Eye (tissue), 1 donor: ENCODE measurements at regions not wholly inside any gene's neighbourhood (a gene's known extent, or its start where the extent isn't known, plus 50 kb on each side); places are given as distances from the start of the nearest gene placed in this dataset.

Experiments
- DNase-seq: peaks from one replicate; pipeline ENCODE4 v3.0.0-alpha.2; 2015

DNA sequence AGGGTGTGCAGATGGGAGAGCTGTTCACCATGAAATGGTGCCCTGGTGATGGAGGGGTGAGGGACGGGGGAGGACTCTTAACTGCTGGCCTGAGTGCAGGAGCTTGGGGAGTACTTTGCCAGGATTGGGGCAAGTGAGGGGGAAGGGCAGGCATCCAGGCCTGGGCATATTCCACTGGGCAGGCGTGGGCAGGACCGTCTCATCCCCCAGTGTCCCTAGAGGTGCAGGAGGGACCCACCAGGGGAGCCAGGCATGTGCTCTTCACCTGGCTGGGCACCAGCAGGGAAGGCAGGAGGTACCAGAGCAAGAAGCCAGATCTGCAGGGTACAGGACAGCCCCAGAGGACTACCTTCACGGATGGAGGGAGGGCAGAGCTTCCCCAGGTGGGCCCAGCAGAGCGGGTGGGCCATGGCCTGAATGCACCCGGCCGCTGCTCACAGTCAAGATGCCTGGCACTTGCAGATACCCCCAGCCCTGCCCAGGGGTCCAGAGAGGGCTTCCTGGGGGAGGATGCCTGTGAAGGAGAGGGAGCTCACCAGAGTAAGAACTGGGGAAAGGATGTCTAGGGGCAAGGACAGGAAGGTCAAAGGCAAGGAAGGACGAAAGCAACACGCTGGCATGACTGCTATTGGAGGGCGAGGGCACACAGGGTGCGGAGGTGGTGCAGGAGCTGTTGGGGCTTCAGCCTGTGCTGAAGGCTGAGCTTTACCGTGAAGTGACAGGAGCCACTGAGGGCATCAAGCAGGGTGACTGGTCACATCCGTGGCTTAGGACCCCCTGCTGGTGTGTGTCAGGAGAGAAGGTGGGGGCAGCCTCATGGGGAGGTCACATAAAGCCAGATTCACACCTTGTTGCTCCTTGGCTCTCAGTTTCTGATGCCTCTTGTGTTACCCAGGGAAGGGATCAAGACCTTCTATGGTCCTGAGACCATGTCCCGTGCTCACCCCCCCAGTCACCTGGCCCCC, 68.2 kb upstream of the NKX1-1 start:
- DNase-seq, result no peak

- no peak for DNase-seq
These were observed 67.5 kb upstream of the NKX1-1 start for GRCh38 chr4:1473718-1474117.

DNA sequence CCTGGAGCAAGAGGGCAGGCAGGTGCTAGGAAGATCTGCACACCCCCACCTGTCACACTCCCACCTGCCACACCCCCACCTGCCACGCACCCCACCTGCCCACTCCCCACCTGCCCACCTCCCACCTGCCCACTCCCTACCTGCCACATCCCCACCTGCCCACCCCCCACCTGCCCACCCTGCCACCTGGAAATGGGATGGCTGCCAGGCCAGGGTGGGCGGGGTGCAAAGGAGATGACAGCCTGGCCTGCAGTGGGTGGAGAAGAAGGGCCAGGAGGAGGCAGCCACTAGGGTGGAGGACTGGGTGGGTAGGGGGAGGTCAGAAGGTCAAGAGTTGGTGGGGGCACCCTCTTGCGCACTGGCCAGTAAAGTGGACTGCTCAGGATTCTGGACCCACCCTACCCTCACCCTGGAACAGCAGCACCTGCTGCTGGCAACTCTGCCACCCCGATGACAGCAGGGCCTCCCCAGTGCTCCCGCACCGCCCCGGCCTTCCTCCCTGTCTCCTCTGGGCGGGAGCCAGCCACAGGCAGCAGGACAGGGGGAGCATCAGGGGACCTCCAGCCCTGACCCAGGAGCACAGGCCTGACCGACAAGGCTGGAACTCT, 66.8 kb upstream of the NKX1-1 start:
- no peak for DNase-seq

GRCh38 chr4:1472148-1472797, 66.0 kb upstream of the NKX1-1 start:
- peak; percentile 30 for DNase-seq

- DNase-seq, result peak; percentile 18
These were observed 65.4 kb upstream of the NKX1-1 start for GRCh38 chr4:1471443-1472147.

DNA sequence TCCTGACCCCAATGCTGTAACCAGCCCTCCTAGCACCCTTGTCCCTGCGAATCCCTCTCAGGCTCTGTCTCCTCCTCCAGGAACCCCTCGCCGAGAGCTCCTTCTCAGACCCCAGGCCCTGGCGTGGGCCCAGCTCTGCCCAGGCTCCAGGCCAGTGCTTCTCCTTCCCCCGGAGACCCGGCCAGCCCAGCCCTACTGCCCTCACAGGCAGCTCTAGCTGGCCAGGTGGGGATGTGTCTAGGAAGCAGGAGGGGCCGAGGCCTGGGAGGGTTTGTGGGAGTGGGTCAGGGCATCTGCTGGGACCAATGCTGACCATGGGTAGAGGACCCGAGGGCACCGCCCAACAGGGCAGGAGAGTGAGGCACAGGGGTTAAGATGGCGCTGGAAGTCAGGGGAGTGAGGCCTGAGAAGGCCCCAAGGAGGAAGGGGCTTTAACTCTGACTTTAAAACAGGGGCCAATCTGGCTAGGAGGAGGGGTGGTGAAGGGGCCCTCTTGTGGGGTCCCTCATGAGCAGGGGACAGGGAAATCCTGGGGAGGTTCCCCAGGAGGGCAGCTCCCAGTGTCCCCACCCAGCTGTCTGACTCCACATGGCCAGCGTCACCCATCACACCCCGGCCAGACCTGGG, 64.7 kb upstream of the NKX1-1 start:
- DNase-seq, result no peak

GRCh38 chr4:1470393-1470670, 64.1 kb upstream of the NKX1-1 start:
- no peak for DNase-seq

GRCh38 chr4:1469607-1470392, 63.6 kb upstream of the NKX1-1 start:
- DNase-seq, result peak; percentile 37

DNA sequence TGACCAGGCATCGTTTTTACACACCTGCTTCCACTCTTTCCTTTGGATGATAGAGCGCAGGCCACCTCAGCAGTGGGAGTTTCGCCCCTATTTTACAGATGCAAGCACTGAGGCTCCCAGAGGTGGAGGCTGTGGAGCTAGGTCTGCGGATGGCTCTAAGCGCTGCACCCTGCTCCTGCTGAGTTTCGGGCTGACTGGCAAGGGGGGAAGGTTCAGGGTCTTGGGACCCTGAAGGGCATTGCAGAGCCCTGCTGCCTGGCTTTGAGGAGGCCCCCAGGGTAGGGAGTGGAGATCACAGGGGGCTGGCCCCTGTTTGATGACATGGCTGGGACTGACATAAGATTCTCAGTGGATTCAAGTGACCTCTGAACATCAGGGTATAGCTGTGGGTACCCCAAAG, 62.8 kb upstream of the NKX1-1 start:
- DNase-seq, result no peak

- no peak for DNase-seq
These were observed 61.6 kb upstream of the NKX1-1 start for GRCh38 chr4:1467581-1468458.

GRCh38 chr4:1466863-1467165, 60.6 kb upstream of the NKX1-1 start:
- DNase-seq, result peak; percentile 88

DNA sequence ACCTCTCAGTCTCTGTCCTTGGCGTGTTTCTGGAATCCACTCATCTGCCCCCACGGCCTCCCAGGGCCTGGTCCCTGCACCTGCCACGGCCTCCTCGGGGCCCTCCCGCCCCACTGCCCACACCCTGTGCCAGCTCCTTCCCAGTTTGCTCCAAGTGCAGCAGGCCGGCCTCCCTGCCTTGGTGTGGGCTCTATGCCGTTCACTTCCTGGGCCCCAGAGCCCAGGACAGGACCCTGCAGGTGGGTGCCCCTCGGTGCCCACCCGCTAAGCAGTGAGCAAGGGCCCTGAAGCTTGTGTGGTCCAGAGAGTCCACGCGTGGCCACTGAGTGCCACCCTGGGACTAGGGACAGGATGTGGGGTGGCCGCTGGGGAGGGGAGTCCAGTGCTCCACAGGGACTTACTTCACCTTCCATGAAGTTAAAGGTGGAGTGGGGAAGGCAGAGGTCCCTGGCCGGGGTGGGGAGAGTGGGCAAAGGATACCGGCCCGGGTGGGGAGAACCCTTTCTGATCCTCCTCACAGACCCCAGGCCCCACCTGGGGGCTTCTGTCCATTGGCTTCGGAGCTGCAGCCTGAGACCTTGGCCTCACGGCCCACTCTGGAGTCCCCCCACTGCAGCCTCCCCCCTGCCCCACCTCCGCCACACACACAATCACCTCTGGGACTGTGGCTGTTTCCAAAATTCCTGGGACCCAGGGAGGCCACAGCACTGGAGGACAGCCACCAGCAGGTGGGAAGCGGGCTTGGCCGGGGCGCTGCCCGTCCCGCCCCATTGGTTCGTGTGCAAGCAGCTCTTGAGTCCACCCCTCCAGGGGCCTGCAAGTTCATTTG, 60.0 kb upstream of the NKX1-1 start:
- DNase-seq, result no peak

- peak; percentile 19 for DNase-seq
These were observed 59.2 kb upstream of the NKX1-1 start for GRCh38 chr4:1465173-1466033.

DNA sequence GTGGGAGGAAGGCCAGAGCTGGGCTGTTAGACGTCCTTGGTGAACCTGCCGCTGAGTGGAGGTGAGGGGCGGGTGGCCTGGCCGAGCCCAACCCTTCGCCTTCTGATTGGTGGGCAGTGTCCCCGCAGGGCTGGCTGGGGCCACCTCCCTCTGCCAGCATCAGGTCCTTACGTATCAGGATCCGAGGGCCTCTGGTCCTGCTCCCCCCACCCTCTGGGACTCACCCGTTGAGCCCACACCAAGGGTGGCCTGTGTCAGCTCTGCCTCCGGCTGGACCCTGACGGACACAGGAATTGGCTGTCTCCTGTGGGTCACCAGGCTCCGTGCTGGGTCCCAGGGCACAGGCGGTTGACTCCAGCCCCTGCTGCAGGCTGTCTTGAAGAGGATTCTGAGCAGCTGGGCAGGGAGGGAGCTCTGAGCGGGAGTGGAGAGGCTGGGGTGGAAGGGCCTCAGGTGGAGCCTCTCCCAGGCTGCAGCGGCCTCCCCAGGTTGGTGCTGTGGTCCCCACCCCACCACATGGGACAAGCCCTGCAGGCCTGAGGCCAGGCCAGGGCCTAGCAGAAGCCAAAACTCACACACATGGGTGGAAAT, 58.4 kb upstream of the NKX1-1 start:
- peak; percentile 30 for DNase-seq

- DNase-seq, result peak; percentile 13
These were observed 57.8 kb upstream of the NKX1-1 start for GRCh38 chr4:1463927-1464540.

GRCh38 chr4:1463088-1463926, 57.1 kb upstream of the NKX1-1 start:
- peak; percentile 88 for DNase-seq

DNA sequence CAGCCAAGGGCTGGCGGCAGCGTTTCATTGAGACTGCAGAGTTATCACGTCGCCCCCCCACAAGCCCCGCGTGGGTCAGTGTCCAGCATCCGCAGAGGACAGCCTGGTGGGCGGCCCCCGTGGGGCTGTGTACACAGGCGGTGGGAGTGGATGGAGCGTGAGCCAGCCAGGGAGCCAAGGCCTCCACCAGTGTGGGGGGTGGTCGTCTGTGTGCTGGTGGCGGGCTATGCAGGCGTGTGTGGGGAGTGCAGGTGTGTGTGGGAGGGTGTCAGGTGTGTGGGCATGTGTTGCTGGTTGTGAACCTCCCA, 56.5 kb upstream of the NKX1-1 start:
- no peak for DNase-seq
